GM12864 (cell line): ENCODE measurements at regions not wholly inside any gene's neighbourhood (a gene's known extent, or its start where the extent isn't known, plus 50 kb on each side); places are given as distances from the start of the nearest gene placed in this dataset.
"Not testable (repeated sequence)": the region's sequence is repeated elsewhere in the genome, so short reads cannot be mapped to it uniquely, and the experiment has no call there.

Source experiments
- DNase-seq: peaks from one replicate; pipeline ENCODE4 v3.0.0-alpha.2; 2011; ENCODE audit warnings: low read depth
- H3K4me3 ChIP-seq: 2 replicates; pipeline ENCODE4 v1.5.1; 2011; ENCODE audit warnings: mild to moderate bottlenecking, low read depth, low read length, control low read depth
- CTCF ChIP-seq: IDR thresholded peaks from 2 replicates; pipeline ENCODE4 v1.5.1; 2011; ENCODE audit warnings: low read depth, mild to moderate bottlenecking, moderate library complexity, low read length, control low read depth, inconsistent platforms; ENCODE audit errors: missing control alignments

- DNase-seq = no peak
- H3K4me3 ChIP-seq = no peak overlapping the region
- no peak for TF ChIP-seq CTCF
Measured at GRCh38 chr14:25828562-25828961, 769.3 kb downstream of the NOVA1 start.

GRCh38 chr14:25826105-25826504 lies 771.7 kb downstream of the NOVA1 start:
- no peak for DNase-seq
- H3K4me3 ChIP-seq = no peak overlapping the region
- no peak for TF ChIP-seq CTCF

GRCh38 chr14:25820368-25820767 lies 770.4 kb upstream of the STXBP6 start:
- no peak for DNase-seq
- TF ChIP-seq CTCF = no peak
- H3K4me3 ChIP-seq = no peak overlapping the region

GRCh38 chr14:25814622-25815021 lies 764.7 kb upstream of the STXBP6 start:
- H3K4me3 ChIP-seq, DNase-seq: not testable (repeated sequence)

- no peak for DNase-seq
- no peak overlapping the region for H3K4me3 ChIP-seq
- TF ChIP-seq CTCF = no peak
Measured at GRCh38 chr14:25803386-25804018, 753.6 kb upstream of the STXBP6 start.

DNA sequence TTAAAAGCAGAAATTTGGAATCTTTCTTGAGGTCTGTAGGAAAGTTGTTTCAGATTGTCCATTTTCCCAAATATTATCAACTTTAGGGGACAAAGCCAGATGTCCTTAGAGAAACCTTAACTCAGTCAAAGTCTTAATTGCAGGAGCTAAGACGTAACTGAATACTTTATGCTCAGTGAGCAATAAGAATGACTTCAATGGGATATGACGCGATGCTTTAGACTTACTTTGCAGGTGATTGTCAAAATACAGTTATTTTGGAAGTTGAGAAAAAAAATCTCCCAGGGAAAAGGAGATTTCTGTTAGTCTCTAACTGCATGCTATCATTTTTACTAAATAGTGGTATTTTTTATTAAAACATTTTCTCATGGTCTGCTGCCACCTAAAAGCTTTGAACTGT lies 750.9 kb upstream of the STXBP6 start:
- TF ChIP-seq CTCF = no peak
- DNase-seq = no peak
- H3K4me3 ChIP-seq = no peak overlapping the region

GRCh38 chr14:25788252-25788651 lies 738.3 kb upstream of the STXBP6 start:
- H3K4me3 ChIP-seq = no peak overlapping the region
- no peak for TF ChIP-seq CTCF
- no peak for DNase-seq
